Midbrain (tissue), 1 donor: ENCODE measurements at regions not wholly inside any gene's neighbourhood (a gene's known extent, or its start where the extent isn't known, plus 50 kb on each side); places are given as distances from the start of the nearest gene placed in this dataset.
"Not testable (repeated sequence)": the region's sequence is repeated elsewhere in the genome, so short reads cannot be mapped to it uniquely, and the experiment has no call there.

Experiments used
- DNase-seq: peaks from one replicate; lab custom pipeline; 2025; lab: John Stamatoyannopoulos, UW

DNA sequence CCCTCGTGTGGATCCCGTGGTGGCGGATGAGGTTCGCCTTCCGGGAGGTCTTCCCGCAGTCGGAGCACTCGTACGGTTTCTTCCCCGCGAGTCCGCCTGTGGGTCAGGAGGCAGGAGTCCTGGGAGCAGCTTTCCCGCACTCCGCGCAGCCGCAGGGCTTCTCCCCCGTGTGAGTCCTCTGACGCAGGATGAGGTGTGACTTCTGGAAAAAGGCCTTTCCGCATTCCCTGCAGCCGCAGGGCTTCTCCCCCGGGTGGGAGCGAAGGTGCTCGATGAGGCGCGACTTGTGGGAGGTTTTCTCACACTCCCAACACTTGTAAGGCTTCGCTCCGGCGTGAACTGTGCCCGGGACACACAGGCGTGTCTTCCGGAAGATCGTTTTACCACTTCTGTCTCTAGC, 68.8 kb upstream of the WIPI2 start:
- not testable (repeated sequence) for DNase-seq

DNA sequence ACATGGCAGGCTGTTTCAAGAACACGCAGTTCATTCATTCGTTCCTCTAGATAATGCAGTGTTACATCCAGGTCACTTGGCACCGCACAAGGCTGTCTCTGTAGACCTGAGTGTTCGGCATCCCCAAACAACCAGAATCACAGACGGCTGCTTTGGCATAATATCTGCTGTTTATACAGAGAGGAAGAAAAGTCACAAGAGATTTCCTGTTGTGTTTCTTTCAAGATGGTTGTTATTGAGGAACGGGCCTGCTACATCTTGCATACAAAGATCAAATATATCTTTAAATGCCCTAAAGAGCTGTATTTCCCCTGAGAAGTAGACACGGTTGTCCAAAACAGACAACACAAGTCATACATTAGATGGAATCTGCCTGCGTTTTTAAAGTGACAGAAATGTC, 58.8 kb upstream of the WIPI2 start:
- not testable (repeated sequence) for DNase-seq

GRCh38 chr7:5132539-5132938, 57.5 kb upstream of the WIPI2 start:
- DNase-seq: no peak

DNA sequence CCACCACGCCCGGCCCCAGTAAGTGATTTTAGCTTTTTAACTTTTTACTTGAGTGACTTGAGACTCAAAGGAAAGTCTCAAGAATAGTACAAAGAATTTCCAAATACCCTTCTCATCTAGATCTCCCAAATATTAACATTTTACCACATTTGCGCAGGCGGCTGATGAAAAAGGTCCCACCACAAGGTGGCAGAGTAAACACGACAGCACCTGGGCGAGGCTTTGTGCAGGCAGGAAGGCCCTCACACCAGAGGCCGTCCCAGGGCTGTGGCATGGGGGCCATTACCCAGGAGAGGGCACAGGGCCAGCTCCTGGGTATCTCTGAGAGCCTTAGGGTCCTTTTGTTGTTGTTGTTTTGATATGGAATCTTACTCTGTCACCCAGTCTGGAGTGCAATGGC, 50.0 kb upstream of the WIPI2 start:
- DNase-seq: peak; percentile 24
